Neural progenitor cell (in vitro differentiated cells): ENCODE measurements at regions not wholly inside any gene's neighbourhood (a gene's known extent, or its start where the extent isn't known, plus 50 kb on each side); places are given as distances from the start of the nearest gene placed in this dataset.

Experiments used
- DNase-seq: peaks from one replicate; pipeline ENCODE4 v3.0.0-alpha.2; 2016; ENCODE audit warnings: low spot score
- H2AFZ ChIP-seq: fragments of 200-600 bp; sonication (generic); replicated peaks from 2 replicates; pipeline ENCODE4 v1.6.1; 2016; ENCODE audit warnings: antibody characterized with exemption
- H3F3A ChIP-seq: fragments of 200-600 bp; sonication (generic); 2 replicates; pipeline ENCODE4 v1.6.1; 2016; ENCODE audit warnings: antibody characterized with exemption, low read depth
- H3K27ac ChIP-seq: fragments of 200-600 bp; sonication (generic); 2 replicates; pipeline ENCODE4 v1.5.1; 2016; ENCODE audit warnings: mild to moderate bottlenecking
- H3K27me3 ChIP-seq: fragments of 200-600 bp; sonication (generic); 2 replicates; pipeline ENCODE4 v1.6.1; 2016; ENCODE audit warnings: mild to moderate bottlenecking, moderate library complexity
- H3K36me3 ChIP-seq: fragments of 200-600 bp; sonication (generic); 2 replicates; pipeline ENCODE4 v1.5.1; 2016
- H3K4me1 ChIP-seq: fragments of 200-600 bp; sonication (generic); 2 replicates; pipeline ENCODE4 v1.6.1; 2016; ENCODE audit warnings: mixed run types
- H3K4me2 ChIP-seq: fragments of 200-600 bp; sonication (generic); 2 replicates; pipeline ENCODE4 v1.6.1; 2016
- H3K4me3 ChIP-seq: fragments of 200-600 bp; sonication (generic); 2 replicates; pipeline ENCODE4 v1.5.1; 2016
- H3K79me2 ChIP-seq: fragments of 200-600 bp; sonication (generic); 2 replicates; pipeline ENCODE4 v1.6.1; 2016; ENCODE audit warnings: low read depth
- H3K9ac ChIP-seq: fragments of 200-600 bp; sonication (generic); 2 replicates; pipeline ENCODE4 v1.6.1; 2016
- H3K9me3 ChIP-seq: fragments of 200-600 bp; sonication (generic); 2 replicates; pipeline ENCODE4 v1.5.1; 2016; ENCODE audit warnings: low read depth
- H4K20me1 ChIP-seq: fragments of 200-600 bp; sonication (generic); 2 replicates; pipeline ENCODE4 v1.6.1; 2016; ENCODE audit warnings: low read depth
- H3K27ac Mint-ChIP-seq: 3 replicates; pipeline ENCODE4 v1.8.0; 2021; ENCODE audit warnings: mixed read lengths
- H3K27me3 Mint-ChIP-seq: 2 replicates; pipeline ENCODE4 v1.8.0; 2022; ENCODE audit warnings: low read depth, mild to moderate bottlenecking, inconsistent platforms, moderate library complexity, mixed read lengths; ENCODE audit not compliant: insufficient read depth
- H3K36me3 Mint-ChIP-seq: 3 replicates; pipeline ENCODE4 v1.8.0; 2021; ENCODE audit warnings: mixed read lengths
- H3K4me1 Mint-ChIP-seq: 3 replicates; pipeline ENCODE4 v1.8.0; 2021; ENCODE audit warnings: mixed read lengths
- H3K4me3 Mint-ChIP-seq: 3 replicates; pipeline ENCODE4 v1.8.0; 2021; ENCODE audit warnings: mild to moderate bottlenecking, moderate library complexity, mixed read lengths
- H3K9me3 Mint-ChIP-seq: 3 replicates; pipeline ENCODE4 v1.8.0; 2020; ENCODE audit warnings: mixed read lengths
- CTCF ChIP-seq: fragments of 200-600 bp; sonication (generic); IDR thresholded peaks from 2 replicates; pipeline ENCODE4 v1.5.1; 2017; ENCODE audit warnings: antibody characterized with exemption, mild to moderate bottlenecking
- EZH2 ChIP-seq: fragments of 200-600 bp; sonication (generic); IDR thresholded peaks from 2 replicates; pipeline ENCODE4 v1.6.1; 2017; ENCODE audit warnings: antibody characterized with exemption, mild to moderate bottlenecking, moderate library complexity
- EZH2phosphoT487 ChIP-seq: fragments of 200-600 bp; sonication (generic); IDR thresholded peaks from 2 replicates; pipeline ENCODE4 v1.6.1; 2017; ENCODE audit warnings: antibody characterized with exemption

DNA sequence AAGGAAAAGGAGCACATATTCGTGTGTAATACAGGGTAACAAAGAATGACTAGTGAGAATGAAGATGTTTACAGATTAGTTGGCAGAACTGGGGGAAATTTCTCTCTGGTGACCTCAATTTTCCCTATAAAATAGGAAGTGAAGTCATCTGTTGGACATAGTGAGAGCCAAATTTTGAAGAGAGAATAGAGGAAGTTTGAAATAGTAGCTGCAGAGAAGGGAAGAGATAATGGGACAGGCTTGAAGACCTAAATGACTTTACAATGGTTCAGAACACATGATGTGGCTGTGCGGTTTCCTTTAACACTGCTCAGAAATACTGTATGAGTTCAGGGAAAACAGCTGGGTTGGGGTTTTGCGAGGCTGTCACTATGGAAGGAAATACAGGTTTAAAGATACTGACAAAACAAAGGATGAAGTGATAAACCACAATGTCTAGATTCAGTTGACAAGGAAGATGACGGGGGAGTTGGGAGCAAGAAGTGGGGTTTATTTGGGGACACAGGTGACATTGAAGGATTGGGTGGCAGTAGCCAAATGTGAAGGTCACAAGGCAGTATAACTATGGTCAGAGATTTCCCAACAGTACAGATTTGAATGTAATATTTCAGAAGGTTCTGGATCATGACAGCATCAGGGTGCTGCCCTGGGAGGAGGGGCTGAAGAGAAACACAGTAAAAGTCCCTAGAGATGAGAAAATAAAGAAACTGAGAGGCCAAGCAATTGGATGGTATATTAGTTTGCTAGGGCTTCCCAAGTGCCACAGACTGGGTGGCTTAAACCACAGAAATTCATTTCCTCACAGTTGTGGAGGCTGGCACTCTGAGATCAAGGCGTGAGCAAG, 82.6 kb upstream of the TANK start:
- Histone ChIP-seq H3K9ac (no peak overlapping the region), H4K20me1 (no peaks in the 10 kb centered on the region), H3K36me3 (no peaks in the 10 kb centered on the region), H2AFZ (no peak overlapping the region), H3F3A (no peaks in the 10 kb centered on the region), H3K27ac (no peak overlapping the region), H3K4me1 (peaks cover 14% of the 10 kb centered on the region), H3K27me3 (no peaks in the 10 kb centered on the region), H3K4me2 (no peak overlapping the region), H3K9me3 (no peaks in the 10 kb centered on the region), H3K79me2 (no peaks in the 10 kb centered on the region), H3K4me3 (no peak overlapping the region)
- H3K27ac Mint-ChIP-seq: no peak overlapping the region
- H3K27me3 Mint-ChIP-seq: peaks cover 3% of the 10 kb centered on the region
- no peak overlapping the region for H3K4me3 Mint-ChIP-seq
- TF ChIP-seq EZH2 (no peak), EZH2phosphoT487 (no peak), CTCF (no peak)
- H3K9me3 Mint-ChIP-seq: no peaks in the 10 kb centered on the region
- peaks cover 6% of the 10 kb centered on the region for H3K4me1 Mint-ChIP-seq
- DNase-seq: no peak
- H3K36me3 Mint-ChIP-seq: no peaks in the 10 kb centered on the region

DNA sequence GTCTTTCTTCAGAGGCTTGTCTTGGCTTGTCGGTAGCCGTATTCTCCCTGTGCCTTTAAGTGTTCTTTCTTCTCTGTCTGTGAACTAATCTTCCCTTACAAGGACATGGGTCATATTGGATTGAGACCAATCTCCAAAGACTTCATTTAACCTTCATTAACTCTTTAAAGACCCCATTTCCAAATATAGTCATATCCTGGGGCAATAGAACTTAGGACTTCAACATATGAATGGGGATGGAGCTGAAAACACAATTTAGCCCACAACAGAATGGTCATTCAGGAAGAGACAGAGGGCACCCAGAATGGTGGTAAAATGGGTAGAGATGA, 82.1 kb upstream of the TANK start:
- no peak overlapping the region for H3K27ac ChIP-seq
- H2AFZ ChIP-seq: no peak overlapping the region
- H3K4me1 ChIP-seq: peaks cover 14% of the 10 kb centered on the region
- no peak overlapping the region for H3K27ac Mint-ChIP-seq
- TF ChIP-seq EZH2 (no peak), CTCF (no peak)
- no peak for DNase-seq
- H3K27me3 Mint-ChIP-seq: peaks cover 3% of the 10 kb centered on the region
- H3K4me1 Mint-ChIP-seq: peaks cover 6% of the 10 kb centered on the region
- no peak overlapping the region for H3K4me3 Mint-ChIP-seq
- no peak overlapping the region for H3K4me2 ChIP-seq
- H3K79me2 ChIP-seq: no peaks in the 10 kb centered on the region
- no peaks in the 10 kb centered on the region for H3K36me3 Mint-ChIP-seq
- H3K9me3 Mint-ChIP-seq: no peaks in the 10 kb centered on the region
- H3K9me3 ChIP-seq: no peaks in the 10 kb centered on the region
- H3F3A ChIP-seq: no peaks in the 10 kb centered on the region
- no peak overlapping the region for H3K9ac ChIP-seq
- H3K27me3 ChIP-seq: no peaks in the 10 kb centered on the region
- H3K36me3 ChIP-seq: no peaks in the 10 kb centered on the region
- no peak overlapping the region for H3K4me3 ChIP-seq
- no peaks in the 10 kb centered on the region for H4K20me1 ChIP-seq

DNA sequence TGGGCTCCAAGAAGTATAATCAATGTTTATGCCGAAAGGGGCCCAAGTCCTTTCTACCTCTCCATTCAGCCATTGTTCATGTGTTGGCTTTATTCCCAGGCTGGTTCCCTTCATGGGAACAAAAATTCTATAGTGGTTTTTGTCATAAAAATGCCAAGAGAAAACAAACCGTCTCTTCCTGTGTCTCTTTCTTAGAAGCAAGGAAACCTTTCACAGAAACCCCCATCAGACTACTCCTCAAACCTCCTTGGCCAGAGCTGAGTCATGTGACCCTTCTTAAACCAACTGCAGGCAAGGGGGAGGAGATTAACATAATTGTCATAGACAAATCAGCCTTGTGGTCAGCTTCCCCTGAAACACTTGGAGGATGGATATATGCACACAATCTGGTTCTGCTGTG, 75.1 kb upstream of the TANK start:
- H3K4me3 Mint-ChIP-seq: no peak overlapping the region
- DNase-seq: no peak
- no peaks in the 10 kb centered on the region for H4K20me1 ChIP-seq
- TF ChIP-seq CTCF (no peak), EZH2 (no peak), EZH2phosphoT487 (no peak)
- H3K4me1 ChIP-seq: no peaks in the 10 kb centered on the region
- no peaks in the 10 kb centered on the region for H3K79me2 ChIP-seq
- no peak overlapping the region for H3K9ac ChIP-seq
- no peaks in the 10 kb centered on the region for H3K36me3 Mint-ChIP-seq
- H3K36me3 ChIP-seq: no peaks in the 10 kb centered on the region
- H3K4me1 Mint-ChIP-seq: no peaks in the 10 kb centered on the region
- H3F3A ChIP-seq: no peaks in the 10 kb centered on the region
- no peak overlapping the region for H3K4me3 ChIP-seq
- H3K27me3 Mint-ChIP-seq: no peaks in the 10 kb centered on the region
- H3K27ac ChIP-seq: no peak overlapping the region
- H3K27ac Mint-ChIP-seq: no peak overlapping the region
- H3K27me3 ChIP-seq: no peaks in the 10 kb centered on the region
- no peaks in the 10 kb centered on the region for H3K9me3 ChIP-seq
- no peak overlapping the region for H3K4me2 ChIP-seq
- no peak overlapping the region for H2AFZ ChIP-seq
- no peaks in the 10 kb centered on the region for H3K9me3 Mint-ChIP-seq
